H9 (cell line): ENCODE measurements at regions not wholly inside any gene's neighbourhood (a gene's known extent, or its start where the extent isn't known, plus 50 kb on each side); places are given as distances from the start of the nearest gene placed in this dataset.

Experiments
- DNase-seq: peaks from one replicate; pipeline ENCODE4 v3.0.0-alpha.2; 2017
- H2AFZ ChIP-seq: one replicate; pipeline ENCODE4 v1.6.1; 2013; ENCODE audit warnings: mild to moderate bottlenecking, low read length, control low read depth, moderate library complexity
- H2AK5ac ChIP-seq: 2 replicates; pipeline ENCODE4 v1.6.1; 2013; ENCODE audit warnings: low read length, control low read depth, mixed read lengths; ENCODE audit not compliant: insufficient read length
- H2BK120ac ChIP-seq: one replicate; pipeline ENCODE4 v1.6.1; 2013; ENCODE audit warnings: low read depth, mild to moderate bottlenecking, low read length, control low read depth, inconsistent platforms; ENCODE audit not compliant: poor library complexity, severe bottlenecking
- H2BK12ac ChIP-seq: 2 replicates; pipeline ENCODE4 v1.6.1; 2013; ENCODE audit warnings: low read length, control low read depth, mixed read lengths, low read depth; ENCODE audit not compliant: insufficient read length
- H2BK15ac ChIP-seq: 2 replicates; pipeline ENCODE4 v1.6.1; 2013; ENCODE audit warnings: low read depth, low read length, control low read depth
- H2BK20ac ChIP-seq: one replicate; pipeline ENCODE4 v1.6.1; 2013; ENCODE audit warnings: low read depth, mild to moderate bottlenecking, low read length, control low read depth, inconsistent platforms; ENCODE audit not compliant: poor library complexity, severe bottlenecking
- H2BK5ac ChIP-seq: 2 replicates; pipeline ENCODE4 v1.6.1; 2013; ENCODE audit warnings: low read length, control low read depth, mixed read lengths; ENCODE audit not compliant: insufficient read length
- H3K14ac ChIP-seq: 2 replicates; pipeline ENCODE4 v1.6.1; 2013; ENCODE audit warnings: low read length, control low read depth; ENCODE audit not compliant: insufficient read depth
- H3K18ac ChIP-seq: 2 replicates; pipeline ENCODE4 v1.6.1; 2013; ENCODE audit warnings: low read depth, mild to moderate bottlenecking, mixed read lengths, low read length, control low read depth; ENCODE audit not compliant: insufficient read length
- H3K23ac ChIP-seq: 2 replicates; pipeline ENCODE4 v1.6.1; 2013; ENCODE audit warnings: low read length, control low read depth, mixed read lengths, low read depth; ENCODE audit not compliant: insufficient read length
- H3K23me2 ChIP-seq: 2 replicates; pipeline ENCODE4 v1.6.1; 2013; ENCODE audit warnings: low read depth, mild to moderate bottlenecking, mixed read lengths, low read length, control low read depth; ENCODE audit not compliant: insufficient read length, poor library complexity, severe bottlenecking
- H3K27ac ChIP-seq: 2 replicates; pipeline ENCODE4 v1.5.1; 2013; ENCODE audit warnings: low read length, control low read depth, mixed read lengths, low read depth; ENCODE audit not compliant: insufficient read length
- H3K27me3 ChIP-seq: 2 replicates; pipeline ENCODE4 v1.6.1; 2013; ENCODE audit warnings: low read length, control low read depth, inconsistent platforms; ENCODE audit not compliant: insufficient read depth
- H3K4ac ChIP-seq: 2 replicates; pipeline ENCODE4 v1.6.1; 2013; ENCODE audit warnings: low read depth, mild to moderate bottlenecking, control low read depth, inconsistent platforms, low read length, moderate library complexity
- H3K4me1 ChIP-seq: 2 replicates; pipeline ENCODE4 v1.6.1; 2013; ENCODE audit warnings: low read length, control low read depth, inconsistent platforms; ENCODE audit not compliant: insufficient read depth
- H3K4me2 ChIP-seq: 2 replicates; pipeline ENCODE4 v1.6.1; 2013; ENCODE audit warnings: low read length, control low read depth, mixed read lengths; ENCODE audit not compliant: insufficient read length, insufficient read depth
- H3K56ac ChIP-seq: 2 replicates; pipeline ENCODE4 v1.6.1; 2013; ENCODE audit warnings: low read depth, mild to moderate bottlenecking, mixed read lengths, low read length, control low read depth; ENCODE audit not compliant: insufficient read length
- H3K79me1 ChIP-seq: 2 replicates; pipeline ENCODE4 v1.6.1; 2013; ENCODE audit warnings: low read depth, mild to moderate bottlenecking, moderate library complexity, low read length, control low read depth, inconsistent platforms; ENCODE audit not compliant: insufficient read depth, poor library complexity, severe bottlenecking
- H3K79me2 ChIP-seq: 2 replicates; pipeline ENCODE4 v1.6.1; 2013; ENCODE audit warnings: low read length, control low read depth, inconsistent platforms; ENCODE audit not compliant: insufficient read depth
- H3K9ac ChIP-seq: 2 replicates; pipeline ENCODE4 v1.6.1; 2013; ENCODE audit warnings: low read length, control low read depth, mixed read lengths; ENCODE audit not compliant: insufficient read length; ENCODE audit errors: extremely low read depth
- H3K9me3 ChIP-seq: one replicate; pipeline ENCODE4 v1.6.1; 2013; ENCODE audit warnings: low read depth, low read length, inconsistent platforms; ENCODE audit not compliant: control insufficient read depth
- H3T11ph ChIP-seq: one replicate; pipeline ENCODE4 v1.6.1; 2013; ENCODE audit warnings: mild to moderate bottlenecking, low read length, control low read depth, inconsistent platforms
- H4K20me1 ChIP-seq: one replicate; pipeline ENCODE4 v1.6.1; 2013; ENCODE audit not compliant: control insufficient read depth, insufficient read length, insufficient read depth
- H4K5ac ChIP-seq: 2 replicates; pipeline ENCODE4 v1.6.1; 2013; ENCODE audit warnings: low read depth, mild to moderate bottlenecking, mixed read lengths, low read length, control low read depth; ENCODE audit not compliant: insufficient read length
- H4K8ac ChIP-seq: replicated peaks from 2 replicates; pipeline ENCODE4 v1.6.1; 2013; ENCODE audit warnings: low read length, control low read depth, mixed read lengths, low read depth; ENCODE audit not compliant: insufficient read length
- H4K91ac ChIP-seq: 2 replicates; pipeline ENCODE4 v1.6.1; 2013; ENCODE audit warnings: low read depth, mild to moderate bottlenecking, moderate library complexity, mixed read lengths, low read length, control low read depth; ENCODE audit not compliant: insufficient read length
- H3K27ac Mint-ChIP-seq, 3 experiments: 2 replicates in 2 of 3; 3 replicates in 1 of 3; pipeline ENCODE4 v1.8.0; 2020 to 2021; ENCODE audit warnings: mixed read lengths in 3 of 3, mild to moderate bottlenecking in 1 of 3, moderate library complexity in 1 of 3
- H3K27me3 Mint-ChIP-seq: 2 replicates; pipeline ENCODE4 v1.8.0; 2021; ENCODE audit warnings: low read depth, mild to moderate bottlenecking, moderate library complexity, mixed read lengths
- H3K36me3 Mint-ChIP-seq, 3 experiments: 2 replicates in 2 of 3; 3 replicates in 1 of 3; pipeline ENCODE4 v1.8.0; 2020 to 2021; ENCODE audit warnings: low read depth in 3 of 3, mixed read lengths in 3 of 3; ENCODE audit not compliant: insufficient read depth in 1 of 3
- H3K4me1 Mint-ChIP-seq, 2 experiments: 2 replicates each; pipeline ENCODE4 v1.8.0; 2020; ENCODE audit warnings: mixed read lengths in 2 of 2
- H3K4me3 Mint-ChIP-seq, 2 experiments: 2 replicates in 1 of 2; 3 replicates in 1 of 2; pipeline ENCODE4 v1.8.0; 2020 to 2021; ENCODE audit warnings: mild to moderate bottlenecking in 2 of 2, mixed read lengths in 2 of 2, moderate library complexity in 1 of 2
- H3K9me3 Mint-ChIP-seq, 2 experiments: 2 replicates in 1 of 2; 3 replicates in 1 of 2; pipeline ENCODE4 v1.8.0; 2020; ENCODE audit warnings: mild to moderate bottlenecking in 2 of 2, mixed read lengths in 2 of 2, moderate library complexity in 1 of 2
- WGBS: extraction: QIAGEN DNeasy Blood & Tissue Kit; methylation state at CpG from one replicate; pipeline ENCODE4 v1.1.7; 2013; ENCODE audit warnings: missing lambda C conversion rate, low lambda C conversion rate, mixed read lengths; ENCODE audit not compliant: insufficient read length; ENCODE audit errors: extremely low coverage; 5-methylcytosine and 5-hydroxymethylcytosine counted together
- TF ChIP-seq, protein P1 (sequence below): fragments of 200-600 bp; sonication (generic); conservative IDR thresholded peaks from 3 replicates; pipeline ENCODE4 v1.8.0; 2021; ENCODE audit warnings: antibody characterized with exemption, mild to moderate bottlenecking

DNA sequence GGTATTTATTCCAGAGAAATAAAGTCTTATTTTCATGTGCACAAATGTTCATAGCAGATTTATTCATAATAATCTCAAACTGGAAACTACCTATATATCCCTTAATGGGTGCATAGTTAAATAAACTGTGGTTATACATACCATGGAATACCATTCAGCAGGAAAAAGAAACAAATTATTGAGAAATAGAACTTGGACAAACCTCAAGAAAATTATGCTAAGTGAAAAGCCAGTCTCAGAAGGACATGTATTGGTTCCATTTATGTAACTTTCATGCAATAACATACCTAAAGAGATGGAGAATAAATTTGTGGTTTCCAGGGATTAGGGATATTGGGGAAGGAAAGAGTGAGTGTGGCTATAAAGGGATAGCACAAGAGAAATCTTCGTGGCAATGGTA lies 452.6 kb downstream of the SETBP1 start:
- Histone ChIP-seq H3K14ac (no peak overlapping the region), H2BK120ac (no peak overlapping the region), H4K8ac (no peak overlapping the region), H2BK20ac (no peak overlapping the region), H3K56ac (no peak overlapping the region), H3K23ac (no peak overlapping the region), H3K27me3 (no peaks in the 10 kb centered on the region), H3K9me3 (no peaks in the 10 kb centered on the region), H3K23me2 (no peaks in the 10 kb centered on the region), H2AK5ac (no peak overlapping the region), H3K4ac (no peak overlapping the region), H3T11ph (no peak overlapping the region), H3K27ac (no peak overlapping the region), H3K4me1 (no peaks in the 10 kb centered on the region), H2BK15ac (no peak overlapping the region), H3K79me1 (no peaks in the 10 kb centered on the region), H3K79me2 (no peaks in the 10 kb centered on the region), H4K5ac (no peak overlapping the region), H3K18ac (no peak overlapping the region), H4K20me1 (no peaks in the 10 kb centered on the region), H3K4me2 (no peak overlapping the region), H2BK12ac (no peak overlapping the region), H2BK5ac (no peak overlapping the region), H3K9ac (no peak overlapping the region), H4K91ac (no peak overlapping the region), H2AFZ (no peak overlapping the region)
- H3K27ac Mint-ChIP-seq = no peak overlapping the region
- no peaks in the 10 kb centered on the region; a peak in 1 of 4 replicates for H3K4me1 Mint-ChIP-seq
- H3K27me3 Mint-ChIP-seq = no peaks in the 10 kb centered on the region
- no peaks in the 10 kb centered on the region for H3K36me3 Mint-ChIP-seq
- H3K4me3 Mint-ChIP-seq = no peak overlapping the region
- H3K9me3 Mint-ChIP-seq = no peaks in the 10 kb centered on the region
- TF ChIP-seq, protein P1, sequence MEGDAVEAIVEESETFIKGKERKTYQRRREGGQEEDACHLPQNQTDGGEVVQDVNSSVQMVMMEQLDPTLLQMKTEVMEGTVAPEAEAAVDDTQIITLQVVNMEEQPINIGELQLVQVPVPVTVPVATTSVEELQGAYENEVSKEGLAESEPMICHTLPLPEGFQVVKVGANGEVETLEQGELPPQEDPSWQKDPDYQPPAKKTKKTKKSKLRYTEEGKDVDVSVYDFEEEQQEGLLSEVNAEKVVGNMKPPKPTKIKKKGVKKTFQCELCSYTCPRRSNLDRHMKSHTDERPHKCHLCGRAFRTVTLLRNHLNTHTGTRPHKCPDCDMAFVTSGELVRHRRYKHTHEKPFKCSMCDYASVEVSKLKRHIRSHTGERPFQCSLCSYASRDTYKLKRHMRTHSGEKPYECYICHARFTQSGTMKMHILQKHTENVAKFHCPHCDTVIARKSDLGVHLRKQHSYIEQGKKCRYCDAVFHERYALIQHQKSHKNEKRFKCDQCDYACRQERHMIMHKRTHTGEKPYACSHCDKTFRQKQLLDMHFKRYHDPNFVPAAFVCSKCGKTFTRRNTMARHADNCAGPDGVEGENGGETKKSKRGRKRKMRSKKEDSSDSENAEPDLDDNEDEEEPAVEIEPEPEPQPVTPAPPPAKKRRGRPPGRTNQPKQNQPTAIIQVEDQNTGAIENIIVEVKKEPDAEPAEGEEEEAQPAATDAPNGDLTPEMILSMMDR = no peak
- WGBS = no CpG with 5 or more reads among the region's 1 CpG
- DNase-seq = no peak
